H1 (cell line): ENCODE measurements at regions not wholly inside any gene's neighbourhood (a gene's known extent, or its start where the extent isn't known, plus 50 kb on each side); places are given as distances from the start of the nearest gene placed in this dataset.

Experiments
- HDAC6 ChIP-seq: IDR thresholded peaks from one replicate; pipeline ENCODE4 v1.7.1; 2012; ENCODE audit warnings: low read depth, mild to moderate bottlenecking, inconsistent platforms, low read length, moderate library complexity
- TF ChIP-seq, protein P1 (sequence below), 3 experiments: IDR thresholded peaks; 1 replicate in 2 of 3; 2 replicates in 1 of 3; pipeline versions ENCODE4 v1.5.1 to v1.6.1; 2011; ENCODE audit warnings: low read length in 3 of 3, mild to moderate bottlenecking in 3 of 3, inconsistent platforms in 2 of 3, low read depth in 1 of 3, moderate library complexity in 1 of 3; ENCODE audit not compliant: insufficient read depth in 1 of 3; ENCODE audit errors: control extremely low read depth in 1 of 3

- TF ChIP-seq, protein P1, sequence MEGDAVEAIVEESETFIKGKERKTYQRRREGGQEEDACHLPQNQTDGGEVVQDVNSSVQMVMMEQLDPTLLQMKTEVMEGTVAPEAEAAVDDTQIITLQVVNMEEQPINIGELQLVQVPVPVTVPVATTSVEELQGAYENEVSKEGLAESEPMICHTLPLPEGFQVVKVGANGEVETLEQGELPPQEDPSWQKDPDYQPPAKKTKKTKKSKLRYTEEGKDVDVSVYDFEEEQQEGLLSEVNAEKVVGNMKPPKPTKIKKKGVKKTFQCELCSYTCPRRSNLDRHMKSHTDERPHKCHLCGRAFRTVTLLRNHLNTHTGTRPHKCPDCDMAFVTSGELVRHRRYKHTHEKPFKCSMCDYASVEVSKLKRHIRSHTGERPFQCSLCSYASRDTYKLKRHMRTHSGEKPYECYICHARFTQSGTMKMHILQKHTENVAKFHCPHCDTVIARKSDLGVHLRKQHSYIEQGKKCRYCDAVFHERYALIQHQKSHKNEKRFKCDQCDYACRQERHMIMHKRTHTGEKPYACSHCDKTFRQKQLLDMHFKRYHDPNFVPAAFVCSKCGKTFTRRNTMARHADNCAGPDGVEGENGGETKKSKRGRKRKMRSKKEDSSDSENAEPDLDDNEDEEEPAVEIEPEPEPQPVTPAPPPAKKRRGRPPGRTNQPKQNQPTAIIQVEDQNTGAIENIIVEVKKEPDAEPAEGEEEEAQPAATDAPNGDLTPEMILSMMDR (IDR thresholded peaks at IDR 0.05; ENCODE audit: control extremely low read depth in 1 of 3, insufficient read depth in 1 of 3, low read depth in 1 of 3, low read length in 3 of 3): no peak
- no peak for TF ChIP-seq HDAC6
Observed at GRCh38 chr3:27865731-27866130, 143.6 kb upstream of the EOMES start (continued).
